CD4-positive, alpha-beta T cell (primary cell): ENCODE measurements at regions not wholly inside any gene's neighbourhood (a gene's known extent, or its start where the extent isn't known, plus 50 kb on each side); places are given as distances from the start of the nearest gene placed in this dataset.

Experiments
- ATAC-seq: fragments of 200-7000 bp; cut with Tn5 transposase; one replicate; pipeline ENCODE4 v1.10.0; 2022; ENCODE audit warnings: mild to moderate bottlenecking; ENCODE audit not compliant: poor library complexity
- CTCF ChIA-PET: fragments of 350-600 bp; sonication (Branson Sonifier 250); formaldehyde crosslinking; loops from one replicate; lab custom pipeline; 2021; ENCODE audit warnings: antibody characterized with exemption, inconsistent platforms; lab: Charles Lee
- POLR2A ChIA-PET: fragments of 350-600 bp; sonication (Branson Sonifier 250); formaldehyde crosslinking; loops from one replicate; lab custom pipeline; 2021; ENCODE audit warnings: antibody characterized with exemption, inconsistent platforms; lab: Charles Lee
- DNase-seq, 14 experiments: peaks; one replicate each; pipeline ENCODE4 v3.0.0-alpha.2; 2013 to 2020; ENCODE audit warnings: mixed read lengths in 2 of 14
- H3K27ac ChIP-seq, 2 donors: one replicate each; pipeline versions ENCODE4 v1.5.1 to v1.7.0; 2013; ENCODE audit warnings: low read length in 2 of 2, low read depth in 1 of 2, mild to moderate bottlenecking in 1 of 2
- H3K27me3 ChIP-seq, 2 experiments: 1 replicate in 1 of 2; 2 replicates in 1 of 2; pipeline versions ENCODE4 v1.6.1 to v1.7.0; 2013; ENCODE audit warnings: low read length in 2 of 2, control low read depth in 1 of 2, mild to moderate bottlenecking in 1 of 2, moderate library complexity in 1 of 2; ENCODE audit not compliant: insufficient read depth in 2 of 2, control insufficient read depth in 1 of 2
- H3K36me3 ChIP-seq: one replicate; pipeline ENCODE4 v1.6.1; 2013; ENCODE audit warnings: low read length, control low read depth; ENCODE audit not compliant: insufficient read depth
- H3K4me1 ChIP-seq: one replicate; pipeline ENCODE4 v1.6.1; 2013; ENCODE audit warnings: low read length, control low read depth; ENCODE audit not compliant: insufficient read depth
- H3K4me3 ChIP-seq: one replicate; pipeline ENCODE4 v1.5.1; 2013; ENCODE audit warnings: mild to moderate bottlenecking, low read length, moderate library complexity
- H3K9me3 ChIP-seq, 2 experiments: 1 replicate in 1 of 2; 2 replicates in 1 of 2; pipeline versions ENCODE4 v1.6.1 to v1.7.0; 2013; ENCODE audit warnings: low read length in 2 of 2, mild to moderate bottlenecking in 2 of 2, control low read depth in 1 of 2, moderate library complexity in 1 of 2; ENCODE audit not compliant: control insufficient read depth in 1 of 2, insufficient read depth in 1 of 2
- H3K27ac Mint-ChIP-seq: one replicate; pipeline ENCODE4 v1.8.0; 2020; ENCODE audit warnings: mixed read lengths
- H3K27me3 Mint-ChIP-seq: one replicate; pipeline ENCODE4 v1.8.0; 2021; ENCODE audit warnings: mixed read lengths
- H3K36me3 Mint-ChIP-seq: one replicate; pipeline ENCODE4 v1.8.0; 2021; ENCODE audit warnings: low read depth, mixed read lengths
- H3K4me1 Mint-ChIP-seq: one replicate; pipeline ENCODE4 v1.8.0; 2021; ENCODE audit warnings: low read depth, mixed read lengths
- H3K4me3 Mint-ChIP-seq: one replicate; pipeline ENCODE4 v1.8.0; 2020; ENCODE audit warnings: mild to moderate bottlenecking, mixed read lengths
- H3K9me3 Mint-ChIP-seq: one replicate; pipeline ENCODE4 v1.8.0; 2020; ENCODE audit warnings: mixed read lengths
- intact Hi-C, 2 experiments: fragments of 100-400 bp; cut with DNase I in 1 of 2; cut with micrococcal nuclease in 1 of 2; formaldehyde crosslinking; loops; one replicate each; pipeline versions ENCODE4 v1.15.1 to v1.9.0; 2023 to 2025; cut with DNase I, micrococcal nuclease
- TF ChIP-seq, protein P1 (sequence below): fragments of 200-600 bp; IDR thresholded peaks from one replicate; pipeline ENCODE4 v1.8.0; 2022; ENCODE audit warnings: antibody characterized with exemption, mild to moderate bottlenecking

DNA sequence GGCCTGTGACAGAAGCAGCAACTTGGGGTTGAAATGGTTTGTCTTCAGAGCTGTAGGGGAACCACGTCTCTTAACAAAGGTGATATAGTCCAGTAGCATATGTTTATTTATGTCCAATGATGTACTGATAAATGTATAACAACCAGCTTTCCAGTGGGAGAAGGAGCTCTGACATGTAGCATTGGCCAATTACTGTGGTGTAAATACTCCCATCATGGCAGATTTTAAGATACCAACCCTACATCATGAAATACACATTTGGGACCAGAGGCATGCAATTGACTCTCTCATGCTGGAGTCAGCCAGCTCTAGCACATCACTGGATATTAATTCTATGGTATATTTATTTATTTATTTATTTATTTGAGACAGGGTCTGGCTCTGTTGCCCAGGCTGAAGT lies 50.6 kb upstream of the CHST11 start:
- no peak overlapping the region for H3K27ac ChIP-seq
- H3K9me3 ChIP-seq = no peaks in the 10 kb centered on the region
- Mint-ChIP-seq H3K36me3 (no peaks in the 10 kb centered on the region), H3K27ac (no peak overlapping the region), H3K4me1 (no peaks in the 10 kb centered on the region), H3K4me3 (no peak overlapping the region), H3K9me3 (no peaks in the 10 kb centered on the region), H3K27me3 (no peaks in the 10 kb centered on the region)
- ChIA-PET POLR2A (no interaction called here), CTCF (no interaction called here)
- intact Hi-C loops = no loop called here
- no peak for ATAC-seq
- no peak for DNase-seq
- H3K36me3 ChIP-seq = no peaks in the 10 kb centered on the region
- H3K27me3 ChIP-seq = no peaks in the 10 kb centered on the region
- TF ChIP-seq, protein P1, sequence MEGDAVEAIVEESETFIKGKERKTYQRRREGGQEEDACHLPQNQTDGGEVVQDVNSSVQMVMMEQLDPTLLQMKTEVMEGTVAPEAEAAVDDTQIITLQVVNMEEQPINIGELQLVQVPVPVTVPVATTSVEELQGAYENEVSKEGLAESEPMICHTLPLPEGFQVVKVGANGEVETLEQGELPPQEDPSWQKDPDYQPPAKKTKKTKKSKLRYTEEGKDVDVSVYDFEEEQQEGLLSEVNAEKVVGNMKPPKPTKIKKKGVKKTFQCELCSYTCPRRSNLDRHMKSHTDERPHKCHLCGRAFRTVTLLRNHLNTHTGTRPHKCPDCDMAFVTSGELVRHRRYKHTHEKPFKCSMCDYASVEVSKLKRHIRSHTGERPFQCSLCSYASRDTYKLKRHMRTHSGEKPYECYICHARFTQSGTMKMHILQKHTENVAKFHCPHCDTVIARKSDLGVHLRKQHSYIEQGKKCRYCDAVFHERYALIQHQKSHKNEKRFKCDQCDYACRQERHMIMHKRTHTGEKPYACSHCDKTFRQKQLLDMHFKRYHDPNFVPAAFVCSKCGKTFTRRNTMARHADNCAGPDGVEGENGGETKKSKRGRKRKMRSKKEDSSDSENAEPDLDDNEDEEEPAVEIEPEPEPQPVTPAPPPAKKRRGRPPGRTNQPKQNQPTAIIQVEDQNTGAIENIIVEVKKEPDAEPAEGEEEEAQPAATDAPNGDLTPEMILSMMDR = no peak
- no peaks in the 10 kb centered on the region for H3K4me1 ChIP-seq
- H3K4me3 ChIP-seq = no peak overlapping the region
